GM23248 (cell line): ENCODE measurements at regions not wholly inside any gene's neighbourhood (a gene's known extent, or its start where the extent isn't known, plus 50 kb on each side); places are given as distances from the start of the nearest gene placed in this dataset.

ENCODE experiments used
- DNase-seq: peaks from one replicate; pipeline ENCODE4 v3.0.0-alpha.2; 2015
- H2AFZ ChIP-seq: fragments of 200-600 bp; sonication (generic); 2 replicates; pipeline ENCODE4 v1.6.1; 2016; ENCODE audit warnings: antibody characterized with exemption
- H3F3A ChIP-seq: fragments of 200-600 bp; sonication (generic); 2 replicates; pipeline ENCODE4 v1.6.1; 2016; ENCODE audit warnings: mild to moderate bottlenecking, antibody characterized with exemption, mixed run types; ENCODE audit not compliant: insufficient read depth
- H3K27ac ChIP-seq: fragments of 200-600 bp; sonication (generic); 2 replicates; pipeline ENCODE4 v1.5.1; 2016; ENCODE audit warnings: mild to moderate bottlenecking
- H3K27me3 ChIP-seq: fragments of 200-600 bp; sonication (generic); replicated peaks from 2 replicates; pipeline ENCODE4 v1.6.1; 2016; ENCODE audit warnings: mild to moderate bottlenecking; ENCODE audit not compliant: insufficient read depth
- H3K36me3 ChIP-seq: fragments of 200-600 bp; sonication (generic); 2 replicates; pipeline ENCODE4 v1.6.1; 2016; ENCODE audit warnings: low read depth, mild to moderate bottlenecking
- H3K4me1 ChIP-seq: fragments of 200-600 bp; sonication (generic); 2 replicates; pipeline ENCODE4 v1.6.1; 2016; ENCODE audit warnings: mild to moderate bottlenecking; ENCODE audit not compliant: insufficient read depth
- H3K4me2 ChIP-seq: fragments of 200-600 bp; sonication (generic); one replicate; pipeline ENCODE4 v1.6.1; 2016; ENCODE audit warnings: mild to moderate bottlenecking; ENCODE audit not compliant: unreplicated experiment
- H3K4me3 ChIP-seq: fragments of 200-600 bp; sonication (generic); 2 replicates; pipeline ENCODE4 v1.5.1; 2016; ENCODE audit warnings: mild to moderate bottlenecking
- H3K79me2 ChIP-seq: fragments of 200-600 bp; sonication (generic); 2 replicates; pipeline ENCODE4 v1.6.1; 2016; ENCODE audit warnings: mild to moderate bottlenecking; ENCODE audit not compliant: insufficient read depth
- H3K9ac ChIP-seq: fragments of 200-600 bp; sonication (generic); 2 replicates; pipeline ENCODE4 v1.6.1; 2016; ENCODE audit warnings: mild to moderate bottlenecking
- H3K9me2 ChIP-seq: fragments of 200-600 bp; sonication (generic); 2 replicates; pipeline ENCODE4 v1.6.1; 2016; ENCODE audit warnings: mixed run types, mild to moderate bottlenecking, moderate library complexity; ENCODE audit not compliant: insufficient read depth
- H3K9me3 ChIP-seq: fragments of 200-600 bp; sonication (generic); one replicate; pipeline ENCODE4 v1.6.1; 2017; ENCODE audit warnings: low read depth
- H4K20me1 ChIP-seq: fragments of 200-600 bp; sonication (generic); 2 replicates; pipeline ENCODE4 v1.6.0; 2016; ENCODE audit not compliant: insufficient read depth
- EZH2 ChIP-seq: fragments of 200-600 bp; sonication (generic); IDR thresholded peaks from 2 replicates; pipeline ENCODE4 v1.6.1; 2018; ENCODE audit warnings: antibody characterized with exemption, mild to moderate bottlenecking; ENCODE audit not compliant: insufficient read depth, poor library complexity, severe bottlenecking
- EZH2phosphoT487 ChIP-seq: fragments of 200-600 bp; sonication (generic); IDR thresholded peaks from 2 replicates; pipeline ENCODE4 v1.6.1; 2018; ENCODE audit warnings: antibody characterized with exemption, moderate library complexity, mild to moderate bottlenecking, low read depth; ENCODE audit not compliant: insufficient read depth
- WGBS, 2 experiments: methylation state at CpG; one replicate each; pipeline ENCODE4 v1.1.6; 2015 to 2017; ENCODE audit warnings: low lambda C conversion rate in 2 of 2, low coverage in 1 of 2; ENCODE audit errors: missing lambda C conversion rate in 2 of 2; 5-methylcytosine and 5-hydroxymethylcytosine counted together
- in situ Hi-C: fragments of 300-500 bp; cut with MboI; formaldehyde crosslinking; loops from 2 replicates; pipeline ENCODE4 v1.15.0; 2020

DNA sequence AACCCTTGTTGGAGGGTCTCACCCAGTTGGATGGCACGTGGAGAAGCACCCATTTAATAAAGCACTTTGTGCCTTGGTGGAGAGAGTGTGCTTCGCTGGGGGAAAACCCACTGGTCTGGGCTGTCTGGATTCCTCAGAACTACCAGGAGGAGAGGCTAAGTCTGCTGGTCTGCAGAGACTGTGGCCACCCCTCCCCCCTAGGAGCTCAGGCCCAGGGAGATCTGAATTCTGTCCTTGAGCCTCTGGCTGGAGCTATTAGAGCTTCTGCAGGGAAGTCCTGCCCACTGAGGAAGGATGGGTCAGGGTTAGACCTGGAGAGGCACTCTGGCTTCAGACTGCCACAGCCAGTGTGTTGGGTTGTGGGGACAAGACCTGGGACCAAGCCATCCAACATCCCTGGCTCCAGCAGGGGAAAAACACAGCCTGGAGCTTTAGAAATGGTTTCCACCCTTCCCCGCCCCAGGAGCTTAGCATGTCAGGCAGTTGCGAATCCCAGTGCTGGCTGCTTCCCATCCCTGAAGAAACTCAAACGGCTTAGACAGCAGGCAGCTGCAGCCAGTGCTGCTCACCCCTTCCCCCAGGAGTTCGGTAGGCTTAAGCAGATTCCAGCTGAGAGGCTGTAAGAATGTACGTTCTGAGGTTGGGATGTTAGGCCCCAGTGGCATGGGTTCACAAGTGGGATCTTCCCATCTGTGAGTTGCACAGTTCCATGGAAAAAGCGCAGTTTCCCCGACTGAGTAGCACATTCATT lies 288.3 kb downstream of the TGFB2 start:
- no peak overlapping the region for H2AFZ ChIP-seq
- in situ Hi-C loops, result no loop called here

DNA sequence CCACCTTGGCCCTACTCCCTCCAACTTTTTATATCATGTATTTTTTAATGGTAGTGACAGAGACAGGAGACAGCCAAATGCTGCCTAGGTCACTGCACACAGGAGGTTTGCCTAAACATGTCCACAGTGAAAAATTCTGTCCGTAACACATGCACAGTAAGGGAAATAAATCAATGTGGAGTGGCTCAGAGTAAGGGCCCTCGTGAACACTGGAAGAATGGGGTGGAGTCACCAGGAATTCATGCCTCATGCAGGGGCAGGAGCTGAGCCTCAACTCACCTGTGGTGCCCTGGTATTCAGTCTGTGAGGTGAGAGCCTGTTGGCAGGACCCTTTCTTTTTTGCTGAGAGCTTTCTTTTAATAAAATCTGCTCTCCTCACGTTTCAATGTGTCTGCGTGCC lies 289.1 kb downstream of the TGFB2 start:
- Histone ChIP-seq H3K36me3 (no peaks in the 10 kb centered on the region), H3K9me3 (no peaks in the 10 kb centered on the region), H4K20me1 (no peaks in the 10 kb centered on the region), H3K9me2 (no peaks in the 10 kb centered on the region), H3K27me3 (0 out of 2 replicates have a peak, but pooled peaks cover 4% of the 10 kb centered on the region), H2AFZ (no peak overlapping the region), H3K4me2 (no peak overlapping the region), H3K4me3 (no peak overlapping the region), H3K9ac (no peak overlapping the region), H3K27ac (no peak overlapping the region), H3K4me1 (no peaks in the 10 kb centered on the region), H3K79me2 (no peaks in the 10 kb centered on the region), H3F3A (no peaks in the 10 kb centered on the region)
- TF ChIP-seq EZH2 (no peak), EZH2phosphoT487 (no peak)
- WGBS, 2 experiments, result 55 to 62% methylated on average over 4 of the region's 4 CpGs
- DNase-seq, result no peak
- in situ Hi-C loops, result no loop called here

More for the DNA sequence above, 288.3 kb downstream of the TGFB2 start:
- no peak overlapping the region for H3K4me3 ChIP-seq
- H3K79me2 ChIP-seq, result no peaks in the 10 kb centered on the region
- H3K9me2 ChIP-seq, result no peaks in the 10 kb centered on the region
- no peaks in the 10 kb centered on the region for H3K9me3 ChIP-seq
- H3K9ac ChIP-seq, result no peak overlapping the region
- no peaks in the 10 kb centered on the region for H3K4me1 ChIP-seq
- DNase-seq, result no peak
- no peak for TF ChIP-seq EZH2
- no peak for TF ChIP-seq EZH2phosphoT487
- no peak overlapping the region for H3K4me2 ChIP-seq
- no peak overlapping the region for H3K27ac ChIP-seq
- 0 out of 2 replicates have a peak, but pooled peaks cover 4% of the 10 kb centered on the region for H3K27me3 ChIP-seq
- H4K20me1 ChIP-seq, result no peaks in the 10 kb centered on the region
- H3F3A ChIP-seq, result no peaks in the 10 kb centered on the region
- 56 to 62% methylated on average over 9 of the region's 9 CpGs for WGBS, 2 experiments
- no peaks in the 10 kb centered on the region for H3K36me3 ChIP-seq

DNA sequence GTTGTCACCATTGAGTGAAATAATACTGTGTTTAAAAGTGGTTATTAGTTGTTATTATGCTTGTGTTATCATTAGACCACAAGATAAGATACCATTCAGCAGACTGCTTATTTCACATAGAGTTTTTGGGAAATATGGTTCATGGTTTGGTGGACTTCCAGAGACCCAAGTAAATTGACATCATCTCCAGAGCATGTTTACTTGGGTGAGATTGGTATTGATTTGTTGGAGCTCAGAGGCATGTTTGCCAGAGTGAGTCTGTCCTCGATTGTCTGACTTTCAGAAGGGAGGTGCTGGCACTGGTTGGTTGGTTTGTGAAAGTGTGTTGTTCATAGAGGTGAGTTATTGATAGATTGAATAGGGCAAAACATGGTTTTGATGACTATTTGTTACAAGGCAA lies 291.4 kb downstream of the TGFB2 start:
- Histone ChIP-seq H2AFZ (no peak overlapping the region), H3K27ac (no peak overlapping the region), H3K36me3 (no peaks in the 10 kb centered on the region), H3K9me3 (no peaks in the 10 kb centered on the region), H3K9ac (no peak overlapping the region), H3K79me2 (no peaks in the 10 kb centered on the region), H3K4me2 (no peak overlapping the region), H3K27me3 (0 out of 2 replicates have a peak, but pooled peaks cover 4% of the 10 kb centered on the region), H3F3A (no peaks in the 10 kb centered on the region), H4K20me1 (no peaks in the 10 kb centered on the region), H3K4me3 (no peak overlapping the region), H3K4me1 (no peaks in the 10 kb centered on the region), H3K9me2 (no peaks in the 10 kb centered on the region)
- 61 to 69% methylated on average over 1 of the region's 1 CpG for WGBS, 2 experiments
- DNase-seq, result no peak
- in situ Hi-C loops, result no loop called here
- TF ChIP-seq EZH2 (no peak), EZH2phosphoT487 (no peak)

GRCh38 chr1:218640173-218640572 lies 295.0 kb downstream of the TGFB2 start:
- H3K4me3 ChIP-seq, result no peak overlapping the region
- H3K4me2 ChIP-seq, result no peak overlapping the region
- H3K9me3 ChIP-seq, result no peaks in the 10 kb centered on the region
- H3K4me1 ChIP-seq, result no peaks in the 10 kb centered on the region
- H3K9me2 ChIP-seq, result no peaks in the 10 kb centered on the region
- H3K36me3 ChIP-seq, result no peaks in the 10 kb centered on the region
- H4K20me1 ChIP-seq, result no peaks in the 10 kb centered on the region
- in situ Hi-C loops, result no loop called here
- 80 to 82% methylated on average over 3 of the region's 3 CpGs for WGBS, 2 experiments
- no peak overlapping the region for H3K27ac ChIP-seq
- no peaks in the 10 kb centered on the region for H3F3A ChIP-seq
- no peaks in the 10 kb centered on the region for H3K27me3 ChIP-seq
- no peak for DNase-seq
- TF ChIP-seq EZH2phosphoT487, result no peak
- TF ChIP-seq EZH2, result no peak
- H2AFZ ChIP-seq, result no peak overlapping the region
- no peak overlapping the region for H3K9ac ChIP-seq
- H3K79me2 ChIP-seq, result no peaks in the 10 kb centered on the region
